Fibroblast of skin of right biceps (primary cell): ENCODE measurements at regions not wholly inside any gene's neighbourhood (a gene's known extent, or its start where the extent isn't known, plus 50 kb on each side); places are given as distances from the start of the nearest gene placed in this dataset.

Source experiments
- DNase-seq: peaks from one replicate; pipeline ENCODE4 v3.0.0-alpha.2; 2013

GRCh38 chr14:34931206-34931605, 51.6 kb upstream of the SRP54 start:
- no peak for DNase-seq

DNA sequence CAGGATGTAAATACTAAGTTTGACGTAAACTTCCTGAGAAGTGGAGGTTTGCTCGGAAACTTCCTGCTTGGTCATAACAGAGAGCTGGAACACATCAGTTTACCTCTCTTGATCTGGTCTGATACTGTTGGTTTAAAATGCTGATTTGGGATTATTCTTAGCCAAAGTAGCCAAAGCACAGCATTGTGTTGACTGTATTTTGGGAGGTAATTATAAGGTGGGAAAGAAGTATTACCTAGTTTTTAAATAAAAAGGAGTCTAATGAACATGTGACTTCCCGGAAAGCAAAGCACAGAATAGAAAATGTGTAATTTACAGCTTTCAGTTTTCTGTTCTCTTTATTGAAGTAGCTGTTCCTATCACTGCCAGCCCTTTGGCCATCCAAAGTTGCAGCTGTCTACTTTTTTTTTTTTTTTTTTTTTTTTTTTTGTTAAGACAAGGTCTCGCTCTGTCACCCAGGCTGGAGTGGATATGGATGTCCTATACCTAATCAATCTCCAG, 52.2 kb upstream of the SRP54 start:
- no peak for DNase-seq

- peak; percentile 44 for DNase-seq
These were observed 51.4 kb upstream of the BAZ1A start for GRCh38 chr14:34926552-34926951.
